ENCODE measurements at regions not wholly inside any gene's neighbourhood (a gene's known extent, or its start where the extent isn't known, plus 50 kb on each side); places are given as distances from the start of the nearest gene placed in this dataset.

DNA sequence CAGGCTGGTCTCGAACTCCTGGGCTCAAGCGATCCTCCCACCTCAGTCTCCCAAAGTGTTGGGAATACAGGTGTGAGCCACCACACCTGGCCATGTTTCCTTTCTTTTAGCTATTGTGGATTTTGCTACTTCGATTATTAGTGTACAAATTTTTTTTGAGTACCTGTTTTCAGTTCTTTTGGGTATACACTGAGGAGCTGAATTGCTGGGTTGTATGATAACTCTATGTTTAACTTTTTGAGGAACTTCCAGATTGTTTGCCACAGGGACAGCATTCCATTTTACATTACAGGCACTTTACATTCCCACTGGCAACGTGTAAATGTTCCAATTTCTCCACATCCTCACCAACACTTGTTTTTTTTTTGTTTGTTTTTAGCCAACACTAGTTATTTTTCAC, 198.1 kb upstream of the TBX3 start:
- TF ChIP-seq MYC (IDR thresholded peaks at IDR 0.05; ENCODE audit: low read depth, low read length) (no peak), CTCF (IDR thresholded peaks at IDR 0.05; ENCODE audit: extremely low read depth in 1 of 2, insufficient read depth in 1 of 2, low read depth in 1 of 2, low read length in 2 of 2) (no peak), POLR2A (IDR thresholded peaks at IDR 0.05; ENCODE audit: low read depth, low read length) (no peak), EZH2 (IDR thresholded peaks at IDR 0.05; ENCODE audit: borderline replicate concordance, low read depth, low read length, severe bottlenecking) (no peak), MAX (IDR thresholded peaks at IDR 0.05; ENCODE audit: insufficient read depth, insufficient read length) (no peak), JUN (IDR thresholded peaks at IDR 0.05; ENCODE audit: borderline replicate concordance, insufficient read depth, insufficient read length, low read depth) (no peak), POLR2AphosphoS5 (IDR thresholded peaks at IDR 0.05; ENCODE audit: insufficient read depth, low read depth, low read length) (no peak), GATA2 (IDR thresholded peaks at IDR 0.05; ENCODE audit: insufficient read depth, insufficient read length, low read depth, low read length) (no peak)

Data from endothelial cell of umbilical vein (primary cell).